Activated naive CD4-positive, alpha-beta T cell treated with Interleukin-2 at 50 U/mL for 16 hours (primary cell): ENCODE measurements at regions not wholly inside any gene's neighbourhood (a gene's known extent, or its start where the extent isn't known, plus 50 kb on each side); places are given as distances from the start of the nearest gene placed in this dataset.
"Not testable (repeated sequence)": the region's sequence is repeated elsewhere in the genome, so short reads cannot be mapped to it uniquely, and the experiment has no call there.

ENCODE experiments used
- DNase-seq: peaks from one replicate; pipeline ENCODE4 v3.0.0-alpha.2; 2020

GRCh38 chr14:83271663-83272062 lies 1738.0 kb upstream of the SEL1L start:
- DNase-seq: no peak

DNA sequence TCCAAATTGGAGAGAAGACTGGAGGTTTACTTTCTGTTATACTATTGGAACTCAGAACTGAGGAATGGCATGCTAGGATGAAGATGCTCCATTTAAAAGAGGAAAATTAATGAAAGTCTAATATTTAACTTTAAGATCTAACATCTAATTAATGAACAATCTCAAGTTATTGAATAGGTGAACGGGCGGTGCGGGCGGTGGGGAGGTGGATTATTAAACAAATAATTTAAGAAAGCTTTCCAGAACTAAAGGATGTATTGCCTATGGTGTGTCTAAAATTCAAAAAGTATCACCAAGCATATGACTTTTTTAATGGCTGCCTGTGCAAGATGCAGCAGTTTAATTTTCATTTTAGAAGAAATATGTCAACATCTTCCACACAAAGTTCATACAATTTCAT lies 1747.1 kb upstream of the SEL1L start:
- DNase-seq: no peak

DNA sequence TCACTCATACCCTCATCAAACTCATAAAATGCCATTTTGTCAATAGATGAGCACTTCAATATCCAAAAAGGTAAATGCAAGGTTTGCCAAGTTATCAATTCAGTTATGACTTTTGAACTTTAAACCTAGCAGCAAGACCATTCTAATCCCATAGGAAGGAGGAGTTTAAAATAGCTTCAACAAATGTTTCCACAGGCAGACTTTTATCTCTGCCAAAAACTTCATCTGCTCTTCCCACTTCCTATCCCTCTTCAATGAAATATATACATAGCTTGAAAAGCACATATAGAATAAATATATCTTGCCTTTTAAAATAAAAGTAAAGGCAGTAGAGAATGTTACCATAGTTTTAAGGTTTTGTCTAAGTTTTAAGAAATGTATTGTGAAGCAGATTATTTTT lies 1749.1 kb upstream of the SEL1L start:
- DNase-seq: no peak

GRCh38 chr14:83287300-83287699 lies 1753.6 kb upstream of the SEL1L start:
- no peak for DNase-seq

DNA sequence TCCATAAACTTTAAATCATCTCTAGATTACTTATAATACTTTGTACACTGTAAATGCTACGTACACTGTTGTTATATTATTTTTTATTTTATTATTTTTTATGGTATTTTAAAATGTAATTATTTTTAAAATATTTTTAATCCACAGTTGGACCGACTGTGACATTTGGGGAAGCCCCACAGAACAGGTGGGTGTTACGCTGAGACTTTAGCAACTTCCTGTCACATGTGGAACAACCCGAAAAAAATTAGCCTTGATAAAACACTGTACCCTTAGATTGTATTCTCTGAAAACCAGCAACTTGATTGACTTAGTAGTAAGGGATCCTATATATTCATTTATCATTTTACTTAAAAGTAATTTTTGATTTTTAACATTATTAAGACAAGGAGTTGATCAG lies 1755.7 kb upstream of the SEL1L start:
- DNase-seq: no peak

DNA sequence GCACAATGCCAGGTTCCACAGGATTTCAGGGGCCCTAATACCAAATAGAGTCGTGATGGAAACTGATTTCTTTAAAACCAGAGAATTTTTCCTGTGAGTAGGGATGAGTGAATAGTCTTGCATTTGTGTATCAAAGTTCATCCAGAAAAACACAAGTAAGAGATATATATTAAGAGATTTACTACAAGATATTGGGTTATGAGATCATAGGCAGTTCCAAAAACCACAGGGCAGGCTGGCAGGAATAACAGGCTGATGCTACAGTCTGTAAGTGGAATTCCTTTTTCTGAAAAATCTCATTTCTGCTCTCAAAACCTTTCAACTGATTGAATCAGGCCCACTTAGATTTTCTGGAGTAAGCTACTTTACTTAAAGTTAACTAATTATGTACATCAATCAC lies 1756.2 kb upstream of the SEL1L start:
- no peak for DNase-seq

- DNase-seq: no peak
These were observed 1756.8 kb upstream of the SEL1L start for GRCh38 chr14:83290447-83290846.

GRCh38 chr14:83291714-83292113 lies 1758.1 kb upstream of the SEL1L start:
- no peak for DNase-seq

GRCh38 chr14:83294941-83295340 lies 1761.3 kb upstream of the SEL1L start:
- DNase-seq: no peak

- DNase-seq: no peak
These were observed 1763.7 kb upstream of the SEL1L start for GRCh38 chr14:83297361-83297760.

DNA sequence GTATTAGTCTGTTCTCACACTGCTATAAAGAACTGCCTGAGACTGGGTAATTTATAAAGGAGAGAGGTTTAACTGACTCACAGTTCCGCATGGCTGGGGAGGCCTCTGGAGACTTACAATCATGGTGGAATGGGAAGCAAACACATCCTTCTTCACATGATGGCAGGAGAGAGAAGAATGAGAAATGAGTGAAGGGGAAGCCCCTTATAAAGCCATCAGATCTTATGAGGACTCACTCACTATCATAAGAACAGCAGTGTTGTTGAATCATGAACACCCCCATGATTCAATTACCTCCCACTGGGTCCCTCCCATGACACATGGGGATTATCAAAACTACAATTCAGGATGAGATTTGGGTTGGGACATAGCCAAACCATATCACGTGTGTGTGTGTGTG lies 1764.4 kb upstream of the SEL1L start:
- DNase-seq: not testable (repeated sequence)

GRCh38 chr14:83300476-83301064 lies 1766.9 kb upstream of the SEL1L start:
- DNase-seq: no peak

GRCh38 chr14:83301791-83302190 lies 1768.1 kb upstream of the SEL1L start:
- no peak for DNase-seq

- no peak for DNase-seq
These were observed 1775.6 kb upstream of the SEL1L start for GRCh38 chr14:83309211-83309610.

- no peak for DNase-seq
These were observed 1776.2 kb upstream of the SEL1L start for GRCh38 chr14:83309833-83310232.

DNA sequence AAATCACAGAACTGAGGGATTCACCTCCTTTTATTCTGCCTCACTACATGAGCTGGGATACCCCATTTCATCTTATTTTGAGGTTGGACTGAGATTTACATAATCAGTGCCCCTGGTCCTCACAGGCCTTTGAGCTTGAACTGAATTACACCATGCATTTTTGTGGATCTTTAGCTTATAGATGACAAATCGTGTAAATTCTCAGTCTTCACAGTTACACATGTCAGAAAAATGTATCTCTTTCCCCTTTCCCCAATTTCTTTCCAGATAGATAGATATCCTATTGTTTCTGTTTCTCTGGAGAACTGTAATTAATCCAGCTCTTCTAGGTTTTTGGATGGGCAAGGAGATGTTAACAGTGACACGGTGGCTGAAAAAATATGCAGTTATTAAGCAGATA lies 1778.9 kb upstream of the SEL1L start:
- DNase-seq: no peak

DNA sequence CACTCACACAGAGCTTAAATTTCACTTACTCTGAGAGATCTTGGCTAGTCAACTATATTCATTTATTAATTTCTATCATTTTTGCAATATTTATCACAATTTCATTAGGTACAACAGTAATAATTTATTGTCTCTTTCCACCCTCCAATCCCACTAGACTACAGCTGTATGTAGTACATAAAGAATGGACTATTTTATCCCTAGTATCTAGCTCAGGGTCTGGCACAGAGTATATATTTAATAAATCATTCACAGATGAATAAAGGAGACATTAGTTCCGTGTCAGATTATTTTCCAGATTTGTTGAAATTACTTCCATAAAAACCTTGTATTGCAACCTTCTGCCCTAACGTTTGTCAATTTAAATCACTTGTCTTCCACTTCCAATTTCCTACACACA lies 1781.1 kb upstream of the SEL1L start:
- no peak for DNase-seq

DNA sequence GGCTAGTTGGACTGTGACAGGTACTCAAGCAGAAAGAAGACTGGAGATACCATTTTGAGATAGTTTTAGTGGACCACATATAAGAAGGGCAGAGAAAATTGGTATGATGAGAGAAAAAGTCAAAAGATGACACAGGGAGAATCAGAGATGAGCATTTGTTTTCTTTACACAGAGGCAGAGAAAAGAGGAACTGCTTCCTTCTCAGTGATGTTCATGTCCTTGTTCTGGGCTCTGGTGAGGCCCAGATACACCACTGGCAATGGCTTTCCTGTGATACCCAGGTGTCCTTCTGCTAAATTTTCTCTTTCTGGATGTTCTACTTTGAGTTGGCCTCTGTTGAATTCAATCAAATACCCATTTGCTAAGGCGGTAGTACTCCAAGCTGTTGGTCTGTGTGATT lies 1782.7 kb upstream of the SEL1L start:
- no peak for DNase-seq

- DNase-seq: no peak
These were observed 1787.2 kb upstream of the SEL1L start for GRCh38 chr14:83320837-83321236.

DNA sequence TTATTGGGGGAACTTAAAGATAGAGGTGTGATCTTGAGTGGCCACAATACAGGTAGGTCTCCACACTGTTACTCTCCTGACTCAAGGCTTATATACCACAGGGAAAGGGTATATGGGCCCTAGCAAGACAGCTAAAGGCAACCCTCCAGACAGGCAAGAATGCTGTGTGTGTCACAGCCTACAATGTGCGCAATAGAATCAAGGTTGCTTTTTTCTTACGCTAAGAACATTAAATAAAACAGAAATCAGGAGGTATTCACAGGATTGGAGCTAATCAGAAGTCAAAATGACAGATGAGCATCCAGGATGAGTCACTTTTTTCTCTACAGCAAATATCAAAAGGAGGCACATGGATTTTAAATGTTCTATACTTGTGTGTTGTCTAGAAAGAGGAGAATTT lies 1797.9 kb upstream of the SEL1L start:
- DNase-seq: no peak

DNA sequence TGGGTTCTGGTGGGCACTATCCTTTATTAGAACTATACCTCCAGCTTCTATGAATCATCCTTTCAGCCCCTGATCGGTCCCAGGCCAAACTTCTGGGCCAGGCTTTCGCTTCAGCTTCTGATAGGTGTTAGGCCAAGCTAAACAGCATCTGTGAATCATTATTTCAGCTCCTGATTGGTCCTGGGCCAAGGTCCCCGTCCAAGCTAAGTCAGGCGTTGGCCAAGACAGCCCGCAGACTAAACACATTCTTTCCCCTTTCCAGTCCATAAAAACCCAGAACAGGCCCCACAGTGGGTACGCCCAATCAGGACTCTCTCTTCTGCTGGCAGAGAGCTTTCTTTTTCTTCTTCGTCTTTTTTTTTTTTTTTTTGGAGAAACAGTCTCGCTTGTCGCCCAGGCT lies 1808.9 kb upstream of the SEL1L start:
- DNase-seq: no peak

GRCh38 chr14:83347874-83348273 lies 1814.2 kb upstream of the SEL1L start:
- DNase-seq: no peak

DNA sequence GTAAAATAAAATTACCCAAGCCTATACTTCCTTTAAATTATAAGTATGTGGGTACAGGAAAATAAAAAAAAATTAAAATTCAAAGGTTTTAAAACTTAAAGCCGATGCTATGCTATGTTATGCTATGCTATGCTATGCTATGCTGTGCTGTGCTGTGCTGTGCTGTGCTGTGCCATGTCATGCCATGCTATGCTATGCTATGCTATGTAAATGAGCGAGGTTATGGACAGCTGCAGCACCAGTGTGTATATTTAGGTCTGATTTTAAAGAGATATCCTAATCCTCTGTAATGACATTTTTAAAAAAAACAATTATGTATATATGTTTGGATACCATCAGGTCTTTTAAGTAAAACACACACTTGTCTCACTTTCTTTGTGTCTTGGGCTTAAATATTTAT lies 1822.0 kb upstream of the SEL1L start:
- DNase-seq: no peak

GRCh38 chr14:83356080-83356479 lies 1822.4 kb upstream of the SEL1L start:
- DNase-seq: no peak

- DNase-seq: no peak
These were observed 1838.6 kb upstream of the SEL1L start for GRCh38 chr14:83372271-83372670.

DNA sequence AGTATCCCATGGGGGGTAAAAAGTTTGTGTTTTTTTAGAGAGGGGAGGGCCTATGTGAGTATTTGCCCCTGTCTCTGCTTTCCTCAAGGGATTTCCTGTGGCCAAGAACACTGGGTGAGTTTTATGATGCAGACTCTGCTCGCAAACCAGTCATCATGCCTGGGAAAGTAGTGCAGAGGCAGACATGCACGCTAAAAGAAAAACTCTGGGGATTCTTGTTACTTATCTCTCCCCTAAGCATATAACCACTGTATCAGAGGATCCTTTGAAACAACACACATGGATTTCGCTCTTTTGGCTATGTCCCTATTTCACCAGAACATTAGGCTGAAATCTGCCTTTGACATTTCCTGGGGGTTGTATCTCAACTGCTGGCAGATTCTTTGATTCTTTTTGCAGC lies 1845.8 kb upstream of the SEL1L start:
- no peak for DNase-seq
